ENCODE measurements at regions not wholly inside any gene's neighbourhood (a gene's known extent, or its start where the extent isn't known, plus 50 kb on each side); places are given as distances from the start of the nearest gene placed in this dataset.

GRCh38 chr4:41391271-41391670 is 134.5 kb downstream of the UCHL1 start:
- no peak for TF ChIP-seq CTCF (IDR thresholded peaks at IDR 0.05; ENCODE audit: poor library complexity)
- TF ChIP-seq EZH2 (IDR thresholded peaks at IDR 0.05; ENCODE audit: borderline replicate concordance), result no peak
- no peak for TF ChIP-seq EZH2phosphoT487 (IDR thresholded peaks at IDR 0.05; ENCODE audit: low read depth, severe bottlenecking, unreplicated experiment)
